ENCODE measurements at regions not wholly inside any gene's neighbourhood (a gene's known extent, or its start where the extent isn't known, plus 50 kb on each side); places are given as distances from the start of the nearest gene placed in this dataset.

DNA sequence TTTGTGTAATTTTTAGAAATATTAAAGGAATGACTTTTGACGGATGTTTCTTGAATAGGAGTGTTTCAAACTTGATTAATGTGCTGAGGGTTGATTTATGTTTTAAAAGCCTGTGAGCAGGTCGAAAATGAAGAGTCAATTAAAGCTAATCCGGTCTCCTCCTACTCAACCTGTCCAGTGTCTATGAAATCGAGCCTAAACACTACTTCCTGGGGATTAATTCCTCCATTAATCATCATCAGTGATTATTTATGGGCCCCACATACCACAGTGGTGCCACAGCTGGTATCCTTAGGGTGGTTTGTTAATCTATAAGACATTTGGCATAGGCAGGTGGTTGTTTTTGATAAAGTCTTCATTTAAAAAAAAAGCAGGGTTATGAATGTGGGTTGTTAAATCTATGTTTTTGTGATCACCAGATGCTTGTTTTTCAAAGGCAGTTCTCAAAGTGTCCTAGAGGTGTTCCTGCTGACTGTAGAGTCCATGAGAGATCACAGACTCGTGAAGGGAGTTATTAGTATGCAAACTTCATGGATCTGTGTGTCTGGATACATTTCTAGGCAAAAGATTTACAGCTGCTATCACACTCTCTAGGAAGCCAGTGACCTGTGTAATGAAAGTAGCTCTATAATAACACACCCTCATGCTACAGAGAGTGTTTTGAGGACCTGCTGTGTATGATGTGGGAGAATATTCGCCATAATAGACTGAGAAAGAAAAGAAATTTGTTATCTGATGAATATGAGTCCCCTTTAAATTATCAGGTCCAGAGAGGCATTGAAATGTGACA lies 308.6 kb downstream of the AKAIN1 start:
- no peaks in the 10 kb centered on the region for H3F3A ChIP-seq (ENCODE audit: insufficient read depth, low read length)
- H3K4me2 ChIP-seq (ENCODE audit: low read length): no peak overlapping the region
- H3K79me2 ChIP-seq (ENCODE audit: insufficient read depth, low read length): no peaks in the 10 kb centered on the region
- H2AFZ ChIP-seq (ENCODE audit: low read length): no peak overlapping the region
- no peaks in the 10 kb centered on the region for H3K36me3 ChIP-seq (ENCODE audit: insufficient read depth, low read length)
- no peaks in the 10 kb centered on the region for H3K27me3 ChIP-seq (ENCODE audit: insufficient read depth, low read length)
- peaks cover 7% of the 10 kb centered on the region for H3K9me3 ChIP-seq (ENCODE audit: low read length)
- H3K9me2 ChIP-seq (ENCODE audit: low read depth, low read length): no peaks in the 10 kb centered on the region
- no peak overlapping the region for H3K4me3 ChIP-seq (ENCODE audit: low read depth, low read length, poor library complexity, severe bottlenecking)
- no peaks in the 10 kb centered on the region for H3K4me1 ChIP-seq (ENCODE audit: insufficient read depth, low read length, severe bottlenecking)
- no peak overlapping the region for H3K9ac ChIP-seq (ENCODE audit: low read length)
- no peak overlapping the region for H3K27ac ChIP-seq (ENCODE audit: low read depth, low read length, poor library complexity, severe bottlenecking)
- H4K20me1 ChIP-seq (ENCODE audit: insufficient read depth, low read length): no peaks in the 10 kb centered on the region
- TF ChIP-seq, protein P1, sequence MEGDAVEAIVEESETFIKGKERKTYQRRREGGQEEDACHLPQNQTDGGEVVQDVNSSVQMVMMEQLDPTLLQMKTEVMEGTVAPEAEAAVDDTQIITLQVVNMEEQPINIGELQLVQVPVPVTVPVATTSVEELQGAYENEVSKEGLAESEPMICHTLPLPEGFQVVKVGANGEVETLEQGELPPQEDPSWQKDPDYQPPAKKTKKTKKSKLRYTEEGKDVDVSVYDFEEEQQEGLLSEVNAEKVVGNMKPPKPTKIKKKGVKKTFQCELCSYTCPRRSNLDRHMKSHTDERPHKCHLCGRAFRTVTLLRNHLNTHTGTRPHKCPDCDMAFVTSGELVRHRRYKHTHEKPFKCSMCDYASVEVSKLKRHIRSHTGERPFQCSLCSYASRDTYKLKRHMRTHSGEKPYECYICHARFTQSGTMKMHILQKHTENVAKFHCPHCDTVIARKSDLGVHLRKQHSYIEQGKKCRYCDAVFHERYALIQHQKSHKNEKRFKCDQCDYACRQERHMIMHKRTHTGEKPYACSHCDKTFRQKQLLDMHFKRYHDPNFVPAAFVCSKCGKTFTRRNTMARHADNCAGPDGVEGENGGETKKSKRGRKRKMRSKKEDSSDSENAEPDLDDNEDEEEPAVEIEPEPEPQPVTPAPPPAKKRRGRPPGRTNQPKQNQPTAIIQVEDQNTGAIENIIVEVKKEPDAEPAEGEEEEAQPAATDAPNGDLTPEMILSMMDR (IDR thresholded peaks at IDR 0.05; ENCODE audit: low read length): no peak
- no peak for TF ChIP-seq EZH2 (IDR thresholded peaks at IDR 0.05; ENCODE audit: borderline replicate concordance, low read length)

DNA sequence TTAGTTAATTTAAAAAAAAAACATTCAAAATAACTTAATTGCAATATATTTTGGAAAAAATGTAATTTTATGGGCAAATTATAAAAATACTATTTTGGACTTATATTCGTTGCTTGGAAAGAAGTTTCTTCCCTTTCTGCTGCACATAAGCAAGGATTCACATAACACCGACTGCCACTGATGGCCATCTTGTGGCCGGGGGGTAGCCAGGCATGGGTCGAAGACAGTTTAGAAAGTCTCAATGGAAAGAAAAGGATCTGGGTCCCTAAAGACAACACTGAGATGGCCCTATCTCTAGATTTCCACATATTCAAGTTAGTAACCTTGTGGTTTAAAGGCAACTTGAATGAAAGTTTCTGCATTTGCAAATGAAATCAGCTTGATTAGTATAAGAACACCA lies 318.6 kb downstream of the AKAIN1 start:
- Histone ChIP-seq H2AFZ (ENCODE audit: low read length) (no peak overlapping the region), H3K9ac (ENCODE audit: low read length) (no peak overlapping the region), H4K20me1 (ENCODE audit: insufficient read depth, low read length) (no peaks in the 10 kb centered on the region), H3K9me3 (ENCODE audit: low read length) (no peaks in the 10 kb centered on the region), H3K4me3 (ENCODE audit: low read depth, low read length, poor library complexity, severe bottlenecking) (no peak overlapping the region), H3K27ac (ENCODE audit: low read depth, low read length, poor library complexity, severe bottlenecking) (no peak overlapping the region), H3F3A (ENCODE audit: insufficient read depth, low read length) (no peaks in the 10 kb centered on the region), H3K9me2 (ENCODE audit: low read depth, low read length) (peaks cover 8% of the 10 kb centered on the region; the same call in 1 of the 2 replicates), H3K4me2 (ENCODE audit: low read length) (no peak overlapping the region), H3K79me2 (ENCODE audit: insufficient read depth, low read length) (no peaks in the 10 kb centered on the region), H3K27me3 (ENCODE audit: insufficient read depth, low read length) (no peaks in the 10 kb centered on the region), H3K4me1 (ENCODE audit: insufficient read depth, low read length, severe bottlenecking) (no peaks in the 10 kb centered on the region), H3K36me3 (ENCODE audit: insufficient read depth, low read length) (no peaks in the 10 kb centered on the region)
- TF ChIP-seq, protein P1 (IDR thresholded peaks at IDR 0.05; ENCODE audit: low read length): no peak
- no peak for TF ChIP-seq EZH2 (IDR thresholded peaks at IDR 0.05; ENCODE audit: borderline replicate concordance, low read length)

DNA sequence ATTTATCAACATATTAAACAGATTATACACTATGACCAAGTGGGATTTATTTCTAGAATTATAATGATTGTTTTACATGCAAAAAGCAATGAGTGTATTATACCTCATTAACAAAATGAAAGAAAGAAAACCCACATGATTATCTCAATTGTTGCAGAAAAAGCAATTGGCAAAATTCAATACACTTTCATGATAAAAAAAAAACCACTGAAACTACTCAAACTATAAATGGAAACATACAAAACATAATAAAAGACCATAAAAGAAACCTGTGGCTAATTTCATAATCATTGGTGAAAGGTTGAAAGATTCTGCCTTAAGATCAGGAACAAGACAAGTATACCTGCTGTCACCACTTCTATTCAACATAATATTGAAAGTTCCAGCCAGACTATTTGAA lies 325.9 kb downstream of the AKAIN1 start:
- Histone ChIP-seq H3K4me3 (ENCODE audit: low read depth, low read length, poor library complexity, severe bottlenecking) (no peak overlapping the region), H2AFZ (ENCODE audit: low read length) (no peak overlapping the region), H3K9me2 (ENCODE audit: low read depth, low read length) (peaks cover 7% of the 10 kb centered on the region; the same call in 1 of the 2 replicates), H3K4me1 (ENCODE audit: insufficient read depth, low read length, severe bottlenecking) (no peaks in the 10 kb centered on the region), H3K9ac (ENCODE audit: low read length) (no peak overlapping the region), H3K4me2 (ENCODE audit: low read length) (no peak overlapping the region), H4K20me1 (ENCODE audit: insufficient read depth, low read length) (no peaks in the 10 kb centered on the region), H3K27ac (ENCODE audit: low read depth, low read length, poor library complexity, severe bottlenecking) (no peak overlapping the region), H3K36me3 (ENCODE audit: insufficient read depth, low read length) (no peaks in the 10 kb centered on the region), H3F3A (ENCODE audit: insufficient read depth, low read length) (no peaks in the 10 kb centered on the region), H3K9me3 (ENCODE audit: low read length) (no peaks in the 10 kb centered on the region), H3K27me3 (ENCODE audit: insufficient read depth, low read length) (no peaks in the 10 kb centered on the region), H3K79me2 (ENCODE audit: insufficient read depth, low read length) (no peaks in the 10 kb centered on the region)
- TF ChIP-seq, protein P1 (IDR thresholded peaks at IDR 0.05; ENCODE audit: low read length): no peak
- TF ChIP-seq EZH2 (IDR thresholded peaks at IDR 0.05; ENCODE audit: borderline replicate concordance, low read length): no peak
